LoVo (cell line): ENCODE measurements at regions not wholly inside any gene's neighbourhood (a gene's known extent, or its start where the extent isn't known, plus 50 kb on each side); places are given as distances from the start of the nearest gene placed in this dataset.
"Not testable (repeated sequence)": the region's sequence is repeated elsewhere in the genome, so short reads cannot be mapped to it uniquely, and the experiment has no call there.

Experiments used
- DNase-seq: peaks from one replicate; pipeline ENCODE4 v3.0.0-alpha.2; 2016; ENCODE audit warnings: low spot score

GRCh38 chr21:34272321-34272720 lies 91.5 kb upstream of the KCNE2 start:
- no peak for DNase-seq

GRCh38 chr21:34274001-34274400 lies 89.8 kb upstream of the KCNE2 start:
- no peak for DNase-seq

- DNase-seq, result no peak
These were observed 86.9 kb upstream of the KCNE2 start for GRCh38 chr21:34276711-34277425.

- DNase-seq, result no peak
These were observed 85.4 kb upstream of the KCNE2 start for GRCh38 chr21:34278451-34278850.

- no peak for DNase-seq
These were observed 84.5 kb upstream of the KCNE2 start for GRCh38 chr21:34279285-34279684.

GRCh38 chr21:34279883-34280282 lies 83.9 kb upstream of the KCNE2 start:
- DNase-seq, result no peak

- DNase-seq, result no peak
These were observed 83.4 kb upstream of the KCNE2 start for GRCh38 chr21:34280389-34280795.

- DNase-seq, result no peak
These were observed 82.8 kb upstream of the KCNE2 start for GRCh38 chr21:34280959-34281358.

- no peak for DNase-seq
These were observed 81.6 kb upstream of the KCNE2 start for GRCh38 chr21:34282223-34282622.

- DNase-seq, result no peak
These were observed 79.1 kb upstream of the KCNE2 start for GRCh38 chr21:34284666-34285065.

GRCh38 chr21:34288042-34288441 lies 75.8 kb upstream of the KCNE2 start:
- not testable (repeated sequence) for DNase-seq

GRCh38 chr21:34289856-34290255 lies 74.0 kb upstream of the KCNE2 start:
- DNase-seq, result no peak

GRCh38 chr21:34296878-34297277 lies 66.9 kb upstream of the KCNE2 start:
- DNase-seq, result no peak

GRCh38 chr21:34298534-34299167 lies 65.2 kb upstream of the KCNE2 start:
- no peak for DNase-seq

GRCh38 chr21:34299168-34299539 lies 64.7 kb upstream of the KCNE2 start:
- DNase-seq, result no peak

GRCh38 chr21:34302521-34302920 lies 61.3 kb upstream of the KCNE2 start:
- DNase-seq, result no peak

GRCh38 chr21:34305605-34306604 lies 57.9 kb upstream of the KCNE2 start:
- no peak for DNase-seq

GRCh38 chr21:34307991-34308532 lies 55.7 kb upstream of the KCNE2 start:
- no peak for DNase-seq

- DNase-seq, result no peak
These were observed 52.1 kb upstream of the KCNE2 start for GRCh38 chr21:34311561-34312330.

- DNase-seq, result no peak
These were observed 50.7 kb upstream of the KCNE2 start for GRCh38 chr21:34313116-34313515.
